Medulla oblongata (tissue), 1 donor: ENCODE measurements at regions not wholly inside any gene's neighbourhood (a gene's known extent, or its start where the extent isn't known, plus 50 kb on each side); places are given as distances from the start of the nearest gene placed in this dataset.
"Not testable (repeated sequence)": the region's sequence is repeated elsewhere in the genome, so short reads cannot be mapped to it uniquely, and the experiment has no call there.

Experiments used
- DNase-seq: peaks from one replicate; pipeline ENCODE4 v3.0.0-alpha.2; 2015; ENCODE audit errors: extremely low spot score

DNA sequence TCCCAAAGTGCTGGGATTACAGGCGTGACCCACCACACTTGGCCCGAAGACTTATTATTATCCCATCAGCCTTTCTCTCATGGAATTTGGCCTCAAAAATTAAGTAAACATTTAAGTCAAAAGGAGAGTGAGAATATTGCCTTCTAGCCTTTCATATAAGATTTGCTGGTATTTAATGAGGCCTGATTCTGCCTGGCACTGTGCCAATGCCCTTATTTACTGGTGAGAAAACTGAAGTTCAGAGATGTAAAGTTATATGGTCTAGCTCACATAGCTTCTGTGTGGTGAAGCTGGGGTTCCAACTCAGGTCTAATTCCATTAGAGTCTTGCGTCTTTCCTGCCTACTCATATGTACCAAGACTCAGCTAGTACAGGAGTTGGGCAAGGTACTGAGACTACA is 260.2 kb downstream of the SDHAF3 start:
- no peak for DNase-seq

DNA sequence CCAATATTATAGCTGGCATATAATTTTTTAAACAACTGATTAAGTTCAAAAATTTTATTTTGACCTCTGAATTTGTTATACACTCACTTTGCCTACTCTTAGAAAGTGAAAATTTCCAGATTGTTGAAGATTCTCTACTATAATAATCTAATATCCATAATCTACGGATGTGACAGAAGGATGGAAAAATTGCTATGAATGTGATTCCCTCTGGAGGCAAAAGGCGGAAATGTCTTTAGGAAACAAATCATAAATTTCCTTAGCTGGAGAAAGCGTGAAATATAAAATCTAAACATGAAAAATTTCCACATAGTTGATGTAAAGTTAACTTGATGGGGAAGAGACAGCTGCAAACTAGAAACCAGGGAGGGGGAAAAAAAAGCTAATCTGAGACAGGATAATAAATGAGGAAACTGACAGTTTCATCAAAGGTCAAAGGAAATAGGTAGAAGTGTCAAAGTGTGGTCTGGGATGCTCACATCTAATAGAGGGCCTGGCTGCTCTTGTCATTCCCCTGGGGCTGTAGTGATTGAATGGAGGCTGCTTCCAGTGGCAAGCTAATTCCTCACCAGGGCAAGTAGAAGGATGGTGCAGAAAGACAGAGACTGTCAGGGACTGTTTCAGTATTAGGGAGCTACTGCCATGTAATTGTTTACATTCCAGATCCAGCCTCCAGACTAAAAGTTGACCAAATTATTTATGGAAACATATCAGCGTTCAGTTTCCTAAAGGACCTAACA is 264.5 kb downstream of the SDHAF3 start:
- no peak for DNase-seq

DNA sequence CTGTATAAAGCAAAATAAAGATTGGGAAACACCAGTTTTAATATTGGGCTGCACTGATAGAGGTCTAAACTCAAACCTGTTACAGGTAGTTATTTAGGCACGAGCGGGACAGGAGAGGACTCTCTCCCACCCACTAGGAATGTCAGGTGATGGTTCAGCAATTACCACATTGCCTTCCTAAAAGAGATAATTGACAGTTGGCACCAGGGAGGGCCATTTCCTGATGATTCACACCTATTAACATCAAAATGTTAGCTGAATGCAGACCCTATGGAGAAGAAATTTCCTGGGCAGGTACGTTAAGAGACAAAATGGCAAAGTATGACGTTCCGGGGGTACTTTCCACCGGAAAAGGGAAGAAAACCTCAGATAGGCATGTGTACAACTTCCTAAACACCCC is 272.6 kb downstream of the SDHAF3 start:
- DNase-seq: no peak

DNA sequence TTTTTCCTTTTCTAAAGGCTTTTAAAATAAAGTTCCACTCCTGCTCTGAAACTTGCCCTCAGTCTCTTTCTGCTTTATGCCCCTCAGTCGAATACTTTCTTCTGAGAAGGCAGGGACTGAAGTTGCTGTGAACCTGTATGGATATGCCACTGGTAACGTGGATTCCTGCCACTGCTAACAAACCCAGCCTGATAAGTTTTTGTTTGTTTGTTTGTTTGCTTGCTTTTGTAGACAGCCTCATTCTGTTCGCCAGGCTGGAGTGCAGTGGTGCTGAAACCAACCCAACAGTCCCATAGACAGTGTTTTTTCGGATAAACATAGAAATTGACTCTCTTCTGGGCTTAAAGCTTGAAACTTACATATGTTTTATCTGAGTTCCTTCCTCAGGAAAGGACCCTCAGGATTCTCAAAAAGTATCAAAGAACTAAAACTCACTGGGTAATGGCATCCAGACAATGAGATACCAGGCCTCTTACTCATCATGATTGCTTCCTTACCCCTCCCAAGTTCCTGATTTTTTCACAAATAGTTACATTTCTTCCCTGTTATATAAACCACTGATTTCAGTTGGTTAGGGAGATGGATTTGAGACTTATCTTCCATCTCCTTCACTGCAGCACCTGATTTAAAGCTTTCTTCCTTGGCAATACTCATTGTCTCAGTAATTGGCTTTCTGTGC is 273.6 kb downstream of the SDHAF3 start:
- DNase-seq: no peak

DNA sequence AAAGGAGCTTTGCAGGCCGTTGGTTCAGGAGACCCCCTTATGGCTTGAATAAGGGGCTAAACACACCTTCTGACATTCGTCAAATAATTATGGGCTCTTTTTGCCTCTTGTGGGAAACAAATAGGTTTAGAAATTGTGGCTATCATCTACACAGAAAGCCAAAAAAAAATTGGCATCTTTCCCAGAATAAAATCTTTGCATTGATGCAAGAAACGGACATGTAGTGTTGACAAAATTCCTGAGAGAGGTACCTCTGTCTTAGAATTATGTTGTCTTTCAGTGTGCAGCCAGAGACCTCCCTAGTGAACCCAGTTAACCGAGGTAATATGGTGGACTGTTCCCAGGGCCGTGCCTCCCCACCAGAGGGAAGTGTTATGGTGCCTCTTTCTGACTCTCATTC is 283.9 kb downstream of the SDHAF3 start:
- no peak for DNase-seq

DNA sequence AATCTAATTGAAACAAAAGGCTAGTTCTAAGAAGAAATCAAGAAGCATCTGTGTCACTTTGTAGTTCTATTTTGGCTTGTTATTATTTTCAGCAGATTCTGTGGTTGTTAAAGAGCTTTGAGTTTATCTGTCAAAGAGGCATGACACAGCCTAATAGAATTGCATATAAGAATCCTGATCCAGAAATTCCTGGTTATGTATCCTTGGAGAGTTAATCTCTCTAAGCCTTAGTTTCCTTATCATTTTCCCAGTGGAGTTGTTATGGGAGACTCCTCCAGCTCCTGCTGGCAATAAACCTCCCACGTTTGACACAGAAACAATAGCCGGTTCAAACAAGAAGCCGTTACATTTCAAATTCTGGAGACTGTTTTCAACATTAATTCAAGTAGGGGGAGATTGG is 288.3 kb downstream of the SDHAF3 start:
- no peak for DNase-seq

DNA sequence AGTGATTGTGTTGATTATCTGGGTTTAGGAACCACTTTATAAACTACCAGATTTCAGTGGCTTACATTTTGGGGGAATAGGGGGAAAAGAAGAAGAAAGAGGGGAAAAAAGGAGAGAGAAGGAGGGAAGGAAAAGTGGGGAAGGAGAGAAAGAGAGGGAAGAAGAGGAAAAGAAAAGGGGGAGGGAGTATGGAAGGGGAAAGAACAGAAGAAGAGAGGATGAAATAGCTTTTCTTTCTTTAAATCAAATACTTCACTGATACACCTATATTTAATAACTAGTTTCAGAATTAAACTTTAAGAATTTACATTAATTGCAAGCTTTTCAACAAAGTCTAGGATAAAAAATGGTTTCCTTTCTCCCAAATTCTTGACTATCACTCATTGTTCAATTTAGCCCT is 289.6 kb downstream of the SDHAF3 start:
- no peak for DNase-seq

DNA sequence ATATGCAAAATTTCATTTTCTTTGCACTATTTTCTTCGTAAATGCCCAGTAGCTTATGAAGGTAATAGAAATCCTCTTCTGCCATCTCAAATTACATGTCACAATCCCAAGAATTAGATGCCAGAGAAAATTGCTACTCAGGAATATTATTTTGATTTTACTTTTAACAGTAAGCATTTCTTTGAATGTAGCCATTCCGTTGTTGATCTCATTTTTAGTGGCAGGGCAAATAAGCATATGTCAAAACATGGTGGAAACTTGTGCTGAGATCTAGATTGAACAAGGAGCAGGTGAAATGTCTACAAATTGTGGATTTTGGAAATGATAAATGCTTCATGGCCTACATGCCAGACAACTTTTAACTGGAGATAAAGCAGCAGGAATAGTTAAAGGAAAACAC is 291.8 kb downstream of the SDHAF3 start:
- DNase-seq: no peak

DNA sequence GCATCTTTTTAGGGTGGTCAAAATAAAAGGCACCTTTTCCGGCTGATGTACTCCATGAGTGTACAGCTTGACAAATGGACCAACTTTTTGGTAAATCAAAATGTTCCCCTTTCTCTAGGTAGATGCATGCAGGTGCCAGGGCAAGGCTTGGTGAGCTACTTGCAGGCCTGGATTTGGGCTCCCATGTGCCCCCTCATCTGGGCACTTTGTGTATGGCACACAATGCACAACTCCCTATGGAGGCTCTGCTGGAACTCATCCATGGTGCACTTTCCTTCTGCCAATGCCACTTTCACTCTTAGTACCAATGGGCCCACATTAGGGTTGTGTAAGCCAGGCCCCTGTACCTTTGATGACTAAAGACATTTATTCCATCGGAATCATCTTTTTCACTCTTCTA is 300.8 kb downstream of the SDHAF3 start:
- DNase-seq: no peak

DNA sequence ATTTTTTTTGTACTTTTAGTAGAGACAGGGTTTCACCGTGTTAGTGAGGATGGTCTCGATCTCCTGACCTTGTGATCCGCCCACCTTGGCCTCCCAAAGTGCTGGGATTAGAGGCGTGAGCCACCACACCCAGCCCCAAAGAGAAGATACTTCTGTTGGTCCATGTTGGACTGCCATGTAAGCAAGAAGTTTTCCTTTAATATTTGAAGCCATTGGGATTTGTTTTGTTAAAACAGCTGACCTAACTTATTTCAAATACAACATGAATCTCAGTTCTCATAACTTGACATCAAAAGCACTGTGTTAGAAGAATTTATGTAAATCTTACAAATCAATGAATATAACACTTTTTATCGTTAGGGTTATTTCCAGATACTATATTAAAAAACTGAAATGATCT is 302.4 kb downstream of the SDHAF3 start:
- no peak for DNase-seq

DNA sequence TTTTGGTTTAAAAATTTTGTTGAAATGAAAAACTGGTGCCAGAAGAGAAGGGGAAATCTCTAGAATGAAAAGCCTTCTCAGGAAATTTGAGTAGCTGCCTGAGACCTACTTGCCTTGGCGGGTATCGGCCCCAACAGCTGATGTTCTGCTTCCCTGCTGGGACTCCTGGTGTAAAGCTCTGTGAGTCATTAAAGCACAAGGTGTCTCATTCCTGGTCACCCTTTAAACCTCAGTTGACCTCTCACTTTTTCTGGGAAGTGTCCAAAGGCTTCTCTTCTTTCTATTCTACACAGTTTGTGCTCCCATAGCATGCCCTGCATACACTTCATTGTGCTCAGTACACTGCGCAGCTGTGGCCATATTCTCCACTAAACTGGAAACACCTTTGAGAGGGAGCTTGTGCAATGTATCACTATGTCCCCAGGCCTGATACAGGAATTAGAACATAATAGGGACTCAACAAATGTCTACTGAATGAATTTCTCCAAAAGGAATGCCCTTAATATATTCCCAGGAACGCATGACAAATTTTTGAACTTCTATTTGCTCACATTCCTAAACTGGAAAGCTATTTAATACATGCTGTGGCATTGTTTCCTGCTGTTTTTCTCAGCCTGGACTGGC is 303.9 kb downstream of the SDHAF3 start:
- no peak for DNase-seq

DNA sequence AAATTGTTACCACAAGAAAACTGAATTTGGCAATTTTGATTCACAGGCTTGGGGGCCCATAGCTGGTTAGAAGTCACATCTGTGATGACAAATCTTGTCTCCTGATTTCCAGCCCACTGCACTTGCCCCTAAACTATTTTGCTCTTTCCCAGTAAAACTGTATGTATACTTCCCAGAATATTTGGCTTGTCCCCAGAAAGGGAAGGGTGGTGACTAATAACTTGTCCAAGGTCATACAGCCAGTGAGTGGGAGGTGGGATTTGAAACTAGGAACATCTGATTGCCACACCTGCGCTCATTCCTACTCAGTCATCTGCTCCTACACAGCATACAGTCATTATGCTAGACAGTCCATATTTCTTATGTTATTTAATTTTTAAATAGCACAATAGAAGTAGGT is 304.5 kb downstream of the SDHAF3 start:
- DNase-seq: no peak

DNA sequence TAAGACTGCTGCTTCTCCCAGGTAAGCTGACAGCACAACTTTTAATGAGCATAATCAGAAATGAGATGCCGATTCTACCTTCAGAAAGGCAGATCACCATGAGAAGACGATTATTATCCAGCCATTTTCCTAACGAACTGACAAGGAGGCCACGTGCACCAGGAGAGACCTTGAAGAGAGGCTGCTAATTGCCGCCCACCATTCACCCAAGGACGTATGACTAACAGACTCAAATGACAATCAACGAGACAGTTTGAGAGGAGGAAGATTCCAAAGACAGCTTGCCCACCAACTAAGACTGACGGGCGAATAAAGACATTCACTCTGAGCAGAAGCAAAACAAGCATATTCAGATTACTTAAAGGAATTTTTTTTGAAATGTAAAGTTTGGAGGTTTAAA is 301.9 kb upstream of the TAC1 start:
- no peak for DNase-seq

DNA sequence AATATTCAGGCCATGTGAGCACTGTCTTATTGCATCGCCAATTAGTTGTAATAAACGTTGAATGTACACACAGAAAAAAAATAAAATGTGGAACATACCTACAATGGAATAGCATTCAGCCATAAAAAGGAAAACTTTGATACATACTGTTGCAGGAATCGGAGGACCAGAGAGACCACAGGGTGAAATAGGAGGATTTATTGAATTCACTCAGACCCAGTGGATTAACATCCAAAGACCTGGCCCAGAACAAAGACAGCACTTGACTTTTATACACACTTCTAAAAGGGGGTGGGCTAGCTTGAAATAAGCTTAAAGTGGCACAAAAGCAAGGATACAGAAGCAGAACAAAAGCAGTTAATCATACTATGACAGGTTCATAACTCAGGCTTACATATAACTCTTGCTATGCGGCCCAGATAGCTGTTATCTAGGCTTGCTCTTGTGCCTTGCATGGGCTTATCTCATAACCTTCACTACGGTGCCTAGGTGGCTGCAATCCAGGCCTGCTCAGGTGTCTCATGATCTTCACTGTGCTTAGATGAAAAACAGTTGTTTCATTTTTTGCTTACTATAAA is 292.2 kb upstream of the TAC1 start:
- no peak for DNase-seq

DNA sequence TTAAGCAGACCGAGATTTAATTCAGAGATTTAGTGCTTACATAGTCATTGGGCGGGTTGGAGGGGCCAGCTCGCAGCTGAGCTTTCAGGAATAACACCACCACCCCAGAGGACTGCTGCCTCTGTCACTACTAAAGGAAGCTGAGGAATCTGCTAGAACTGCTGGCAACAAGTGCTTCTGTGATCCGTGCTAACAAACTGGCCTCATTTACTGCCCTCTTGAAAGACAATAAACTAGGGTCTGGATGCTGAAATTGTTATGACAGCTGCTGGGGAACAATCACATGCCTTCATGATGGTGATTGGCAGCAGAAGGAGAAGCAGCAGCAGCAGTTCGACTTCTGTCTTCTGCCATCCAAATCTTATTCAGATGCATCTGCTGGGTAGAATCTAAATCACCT is 285.5 kb upstream of the TAC1 start:
- peak; percentile 47 for DNase-seq

DNA sequence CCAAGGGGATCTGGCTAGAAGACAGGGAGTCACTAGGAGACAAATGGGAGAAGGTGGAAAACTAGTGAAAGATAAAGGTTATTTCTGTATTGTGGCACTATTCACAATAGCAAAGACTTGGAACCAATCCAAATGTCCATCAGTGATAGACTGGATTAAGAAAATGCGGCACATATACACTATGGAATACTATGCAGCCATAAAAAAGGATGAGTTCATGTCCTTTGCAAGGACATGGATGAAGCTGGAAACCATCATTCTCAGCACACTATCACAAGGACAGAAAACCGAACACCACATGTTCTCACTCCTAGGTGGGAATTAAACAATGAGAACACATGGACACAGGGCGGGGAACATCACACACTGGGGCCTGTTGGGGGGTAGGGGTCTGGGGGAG is 282.4 kb upstream of the TAC1 start:
- DNase-seq: not testable (repeated sequence)

DNA sequence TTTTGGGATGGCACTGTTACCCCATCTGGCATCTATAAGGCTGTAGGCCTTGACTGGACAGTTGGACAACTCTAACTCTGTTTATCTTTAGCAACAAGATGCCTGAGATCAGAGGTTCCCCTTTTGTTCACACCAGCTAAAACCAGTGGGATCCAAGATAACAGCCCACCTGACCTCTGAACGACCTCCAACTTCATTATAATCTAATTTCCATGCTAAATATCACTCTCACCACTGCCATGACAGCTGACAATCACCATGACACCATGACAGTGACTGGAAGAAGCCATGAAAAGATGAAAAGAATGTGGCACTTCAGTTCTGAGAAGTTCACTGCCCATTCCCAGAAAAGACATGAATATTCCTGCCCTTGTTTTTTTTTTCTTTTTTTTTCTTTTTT is 281.4 kb upstream of the TAC1 start:
- no peak for DNase-seq

DNA sequence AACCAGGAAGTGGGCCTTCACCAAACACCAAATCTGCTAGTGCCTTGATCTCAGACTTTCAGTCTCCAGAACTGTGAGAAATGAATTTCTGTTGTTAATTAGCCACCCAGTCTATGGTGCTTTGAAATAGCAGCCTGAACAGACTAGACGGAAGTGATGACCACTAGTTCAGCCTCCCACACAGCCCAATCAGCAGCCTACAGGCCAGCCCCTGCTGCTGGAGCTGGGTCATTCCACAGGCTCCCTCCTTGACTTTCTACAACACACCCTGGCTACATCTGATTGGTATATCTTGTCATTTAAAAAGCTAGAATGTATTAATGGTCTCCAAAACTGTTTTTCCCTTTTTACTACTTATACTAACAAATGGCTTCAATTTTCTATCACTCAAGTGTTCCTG is 277.2 kb upstream of the TAC1 start:
- no peak for DNase-seq

DNA sequence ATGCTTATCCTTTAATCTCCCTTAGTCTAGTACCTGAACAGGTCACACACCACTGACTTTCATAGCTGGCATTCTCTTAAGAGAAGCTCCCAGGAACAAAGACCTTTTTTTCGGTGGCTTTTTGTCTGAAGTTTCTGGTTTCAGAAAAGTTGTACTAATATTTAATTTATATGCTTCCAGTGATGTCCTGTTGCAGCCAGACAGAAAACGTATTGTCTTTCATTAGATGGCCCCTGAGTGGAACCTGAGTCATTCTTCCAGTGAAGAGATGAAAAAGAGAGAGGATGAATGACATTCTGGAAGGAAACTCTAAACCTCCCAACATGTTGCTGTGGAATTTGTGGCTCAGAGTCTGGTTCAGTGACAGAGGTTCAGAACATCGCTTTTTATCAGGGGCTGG is 274.8 kb upstream of the TAC1 start:
- no peak for DNase-seq

DNA sequence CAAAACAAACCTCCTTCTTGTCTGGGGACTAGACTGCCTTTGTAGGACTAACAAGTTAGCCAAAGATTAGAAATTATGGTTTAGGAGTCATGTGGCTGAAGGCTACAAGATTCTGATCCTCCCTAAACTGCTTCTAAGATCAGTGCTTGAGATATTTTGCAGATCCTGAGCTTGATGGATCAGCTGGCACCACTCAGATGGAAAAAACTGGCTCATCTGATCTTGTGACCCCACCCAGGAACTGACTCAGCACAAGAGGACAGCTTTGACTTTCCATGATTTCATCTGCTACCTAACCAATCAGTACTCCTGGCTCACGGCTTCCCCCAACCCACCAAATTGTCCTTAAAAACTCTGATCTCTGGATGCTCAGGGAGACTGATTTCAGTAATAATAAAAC is 271.5 kb upstream of the TAC1 start:
- DNase-seq: no peak

DNA sequence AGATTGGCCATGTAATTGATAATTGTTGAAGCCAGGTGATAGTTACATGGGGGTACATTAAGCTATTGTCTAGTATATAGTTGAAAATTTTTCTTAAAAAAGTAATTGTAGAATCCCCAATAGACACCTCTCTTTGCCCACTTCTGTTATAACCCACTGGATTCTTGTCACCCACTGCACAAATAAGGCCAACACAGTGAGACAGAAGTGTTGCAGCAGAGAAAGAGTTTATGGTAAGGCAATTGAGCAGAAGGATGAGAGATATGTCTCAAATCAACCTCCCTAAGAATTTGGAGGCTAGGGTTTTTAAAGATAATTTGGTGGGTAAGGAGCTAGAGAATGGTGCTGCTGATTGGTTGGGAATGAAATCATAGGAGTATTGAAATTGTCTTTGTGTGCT is 270.3 kb upstream of the TAC1 start:
- no peak for DNase-seq

DNA sequence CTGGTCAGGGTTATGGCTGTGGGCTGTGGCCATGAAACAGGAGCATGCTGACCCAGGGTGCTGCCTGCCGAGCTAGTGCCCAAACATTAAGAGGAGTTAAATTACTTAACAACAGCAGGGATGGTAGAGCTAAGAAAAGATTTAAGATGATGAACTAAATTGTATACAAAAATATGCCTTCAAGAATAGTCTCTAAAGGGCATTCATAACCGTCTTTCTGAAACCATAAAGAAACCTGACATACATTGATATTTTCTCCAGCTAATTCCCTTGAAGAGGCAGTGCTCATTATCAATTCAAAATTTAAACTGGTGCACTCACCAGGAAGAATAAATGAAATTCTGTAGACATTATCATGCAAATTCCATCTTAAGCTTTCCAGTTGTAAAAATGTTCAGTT is 265.8 kb upstream of the TAC1 start:
- DNase-seq: no peak
